SKM-1 treated with dmso at 0.1 percent for 144 hours (cell line): ENCODE measurements at regions not wholly inside any gene's neighbourhood (a gene's known extent, or its start where the extent isn't known, plus 50 kb on each side); places are given as distances from the start of the nearest gene placed in this dataset.

Experiments used
- DNase-seq: peaks from one replicate; lab custom pipeline; 2025; ENCODE audit not compliant: unreplicated experiment; lab: John Stamatoyannopoulos, UW

DNA sequence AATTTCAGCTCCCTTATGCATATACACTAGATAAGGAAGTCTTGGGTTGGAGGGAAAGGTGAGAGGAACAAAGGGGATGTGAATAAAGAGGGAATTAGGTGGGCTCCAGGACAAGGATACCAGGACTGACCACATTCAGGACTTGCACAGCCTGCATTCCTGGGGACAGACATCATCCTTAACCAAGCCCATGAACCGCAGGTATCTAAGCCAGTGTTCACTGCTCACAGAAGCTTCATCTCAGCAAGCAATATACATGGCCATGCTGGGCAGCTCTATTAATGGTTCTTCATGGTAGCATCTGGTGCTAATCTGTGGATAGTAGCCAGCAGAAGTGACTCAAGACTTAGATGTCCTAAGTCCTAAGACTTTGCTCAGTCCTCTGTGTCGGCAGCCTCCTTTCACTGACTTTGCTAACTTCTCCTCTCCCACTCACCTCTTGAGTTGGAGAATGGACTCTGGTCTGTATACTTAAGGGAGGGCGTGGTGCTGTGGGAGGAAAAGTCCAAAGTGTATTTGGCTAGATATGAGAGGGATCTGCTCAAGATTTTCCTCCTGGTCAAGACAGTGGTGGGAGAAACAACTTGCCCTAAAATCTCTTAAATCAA is 136.1 kb downstream of the ASCL1 start:
- DNase-seq, result no peak

GRCh38 chr12:103097496-103097895 is 140.0 kb downstream of the ASCL1 start:
- no peak for DNase-seq

DNA sequence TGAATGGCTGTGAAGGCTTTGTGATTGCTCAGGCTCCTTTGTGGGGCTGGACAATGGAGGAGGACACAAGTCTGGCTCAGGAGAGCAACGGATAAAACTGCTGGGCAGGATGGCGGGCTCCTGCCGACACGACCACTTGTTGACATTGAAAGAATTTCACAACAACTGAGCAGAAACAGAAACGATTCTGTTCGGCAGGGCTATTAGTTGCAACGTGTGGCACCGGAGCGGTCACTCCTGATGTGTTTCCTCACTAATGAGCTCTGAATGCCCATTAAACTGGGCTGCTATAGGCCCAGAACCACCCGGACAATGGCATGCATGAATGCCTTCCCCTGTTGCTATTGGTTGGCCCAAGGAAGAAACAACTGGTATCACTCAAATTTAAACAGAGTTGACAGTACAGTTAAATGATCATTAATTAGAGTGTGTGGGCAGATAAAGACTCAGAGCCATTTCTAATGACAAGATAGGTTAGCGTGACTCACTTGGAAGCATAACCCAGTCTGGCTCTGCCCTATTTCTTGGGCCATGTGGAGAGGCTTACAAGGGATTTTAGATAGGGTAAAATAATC is 142.9 kb downstream of the ASCL1 start:
- DNase-seq, result no peak

DNA sequence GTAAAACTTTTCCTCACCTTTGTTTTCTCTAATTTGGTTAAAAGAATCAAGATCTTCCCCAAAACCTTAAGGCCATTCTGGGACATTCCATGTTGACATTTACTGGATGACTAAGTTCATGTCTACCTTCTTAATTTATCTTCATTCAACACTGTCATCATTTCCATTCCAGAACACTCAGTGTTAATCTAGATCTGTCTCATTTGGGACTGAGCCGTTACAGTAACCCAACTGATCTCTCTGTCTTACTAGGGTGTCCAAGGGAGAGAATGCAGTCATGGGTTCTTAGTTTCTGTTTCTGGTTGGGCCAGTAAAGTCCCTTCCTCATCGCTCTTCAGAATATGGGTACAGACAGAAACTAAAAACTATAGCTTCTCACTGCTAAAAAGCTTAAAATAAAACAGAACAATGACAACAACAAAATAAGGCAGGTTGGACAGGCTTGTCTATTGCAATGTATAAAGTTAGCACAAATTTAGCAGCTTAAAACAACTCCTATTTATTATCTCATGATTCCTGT is 144.8 kb downstream of the ASCL1 start:
- DNase-seq, result no peak

DNA sequence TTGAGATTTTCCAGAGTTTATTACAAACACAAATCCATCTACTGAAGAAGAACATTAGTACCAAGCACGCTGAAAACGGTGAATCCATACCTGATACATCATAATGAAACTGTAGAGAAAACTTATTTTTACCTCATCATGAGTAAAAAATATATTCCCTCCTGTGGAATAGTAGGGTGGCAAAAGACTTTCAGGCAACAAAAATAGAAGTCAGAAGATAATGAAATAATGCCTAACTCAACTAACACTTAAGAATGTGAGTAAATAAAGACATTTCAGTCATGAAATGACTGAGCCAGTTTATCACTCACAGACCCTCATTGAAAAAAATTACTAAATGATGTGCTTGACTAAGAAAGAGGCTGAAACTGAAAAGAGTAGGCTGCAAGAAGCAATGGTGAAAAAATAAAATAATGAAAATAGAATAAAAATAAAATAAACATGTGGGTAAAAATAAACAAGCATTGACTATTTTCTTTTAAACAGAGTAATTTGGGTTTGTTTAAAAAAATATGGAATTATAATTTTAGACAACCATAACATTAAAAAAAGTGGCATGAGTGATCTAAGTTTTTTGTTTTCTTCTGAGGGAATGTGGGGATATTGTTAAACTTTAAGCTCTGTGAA is 148.6 kb downstream of the ASCL1 start:
- no peak for DNase-seq

- DNase-seq, result no peak
These were observed 152.4 kb downstream of the ASCL1 start for GRCh38 chr12:103109861-103110260.

GRCh38 chr12:103114296-103115055 is 157.0 kb downstream of the ASCL1 start:
- no peak for DNase-seq

GRCh38 chr12:103128862-103129501 is 171.5 kb downstream of the ASCL1 start:
- no peak for DNase-seq

DNA sequence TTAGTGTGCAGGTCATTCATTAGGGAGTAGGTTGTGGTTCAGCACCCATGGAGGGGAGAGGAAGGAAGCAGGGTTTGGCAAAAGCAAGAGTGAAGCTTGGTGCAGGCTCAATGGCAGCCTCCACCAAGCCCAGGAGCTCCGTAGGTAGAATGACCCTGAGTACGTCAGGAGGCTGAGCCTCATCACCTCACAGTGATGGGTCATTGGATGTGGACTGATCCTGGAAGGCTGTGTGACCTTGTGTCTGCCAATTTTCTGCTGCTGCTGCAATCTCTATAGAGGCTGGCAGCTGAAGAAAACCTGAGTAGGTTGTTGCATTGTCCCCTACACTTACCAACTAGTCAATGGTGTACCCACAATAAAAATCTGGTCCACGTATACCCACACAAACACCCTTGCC is 173.1 kb downstream of the ASCL1 start:
- no peak for DNase-seq

- DNase-seq, result no peak
These were observed 181.1 kb downstream of the ASCL1 start for GRCh38 chr12:103138538-103138937.

DNA sequence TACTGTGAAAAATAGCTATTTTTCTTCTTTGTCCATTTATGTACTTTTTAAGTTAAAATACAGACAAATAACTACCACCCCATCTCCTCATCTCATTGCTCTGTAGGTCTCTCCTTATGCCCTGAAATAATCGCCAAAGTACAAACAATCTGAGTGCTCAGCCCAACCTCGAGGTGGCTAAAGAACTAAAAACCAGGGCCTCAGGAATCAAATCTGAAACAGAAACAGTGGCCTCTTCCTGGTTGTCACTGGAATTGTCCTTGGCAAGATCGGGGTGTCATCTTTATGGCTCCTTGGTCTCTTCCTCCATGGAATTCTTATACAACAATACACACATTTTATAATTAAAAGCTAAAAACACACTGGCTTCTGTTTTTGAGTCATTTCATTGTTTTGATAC is 182.4 kb downstream of the ASCL1 start:
- DNase-seq, result no peak

DNA sequence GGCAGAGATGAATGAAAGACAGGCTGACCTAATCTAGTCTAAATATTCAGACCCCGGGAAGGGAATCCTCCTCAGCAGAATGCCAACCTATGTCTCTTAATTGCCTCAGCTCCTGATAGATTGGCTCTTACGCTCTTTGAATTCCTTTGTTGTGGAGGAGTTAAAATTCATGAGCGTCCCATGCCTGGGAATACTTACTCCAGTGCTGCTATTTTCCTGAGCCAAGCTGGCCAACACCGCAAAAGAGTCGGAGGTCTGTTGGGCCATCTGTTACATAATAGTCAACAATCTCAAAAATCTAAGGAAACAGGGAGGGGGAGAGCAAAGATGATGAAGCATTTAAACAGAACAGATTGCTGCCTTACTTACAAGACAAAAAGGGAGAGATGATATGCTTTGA is 182.8 kb downstream of the ASCL1 start:
- DNase-seq, result no peak

GRCh38 chr12:103144278-103144677 is 186.8 kb downstream of the ASCL1 start:
- DNase-seq, result no peak

DNA sequence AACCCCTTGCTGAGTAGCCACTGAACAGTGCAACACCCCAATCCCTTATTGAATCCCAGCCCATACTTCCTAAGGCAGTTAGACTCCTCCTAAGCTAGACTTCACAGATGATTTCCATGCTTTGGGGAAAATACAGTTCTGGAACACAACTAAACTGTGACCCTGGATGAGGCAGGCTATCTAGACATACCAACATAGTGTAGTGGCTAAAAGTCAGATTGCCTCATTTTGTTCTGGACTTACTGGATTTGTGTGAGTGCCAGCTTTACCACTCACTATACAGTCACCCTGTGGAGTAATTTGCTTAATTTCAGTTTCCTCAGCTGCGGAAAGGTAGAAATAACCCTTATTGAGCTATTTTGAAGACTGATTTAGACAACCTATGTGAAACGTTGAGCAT is 203.1 kb downstream of the ASCL1 start:
- DNase-seq, result no peak

- DNase-seq, result no peak
These were observed 204.3 kb downstream of the ASCL1 start for GRCh38 chr12:103161582-103162362.

DNA sequence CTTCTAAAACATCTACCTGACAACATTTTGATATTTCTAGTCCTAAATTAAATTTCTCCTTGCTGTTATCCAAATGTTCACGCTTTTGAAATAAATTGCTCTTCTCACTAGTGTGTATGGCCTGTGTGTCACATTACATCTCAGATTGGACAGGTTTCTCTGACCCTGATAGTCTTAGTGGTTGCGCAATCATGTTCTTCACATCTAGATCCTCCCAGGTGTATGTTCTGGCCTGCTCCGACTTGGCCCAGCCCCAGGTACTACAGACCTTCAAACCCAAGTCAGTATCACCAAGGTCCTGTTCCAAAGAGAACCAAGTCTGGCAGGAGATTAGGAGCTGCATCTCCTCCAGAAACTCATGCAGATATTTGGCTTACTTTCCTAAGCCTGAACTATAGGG is 209.5 kb downstream of the ASCL1 start:
- no peak for DNase-seq

DNA sequence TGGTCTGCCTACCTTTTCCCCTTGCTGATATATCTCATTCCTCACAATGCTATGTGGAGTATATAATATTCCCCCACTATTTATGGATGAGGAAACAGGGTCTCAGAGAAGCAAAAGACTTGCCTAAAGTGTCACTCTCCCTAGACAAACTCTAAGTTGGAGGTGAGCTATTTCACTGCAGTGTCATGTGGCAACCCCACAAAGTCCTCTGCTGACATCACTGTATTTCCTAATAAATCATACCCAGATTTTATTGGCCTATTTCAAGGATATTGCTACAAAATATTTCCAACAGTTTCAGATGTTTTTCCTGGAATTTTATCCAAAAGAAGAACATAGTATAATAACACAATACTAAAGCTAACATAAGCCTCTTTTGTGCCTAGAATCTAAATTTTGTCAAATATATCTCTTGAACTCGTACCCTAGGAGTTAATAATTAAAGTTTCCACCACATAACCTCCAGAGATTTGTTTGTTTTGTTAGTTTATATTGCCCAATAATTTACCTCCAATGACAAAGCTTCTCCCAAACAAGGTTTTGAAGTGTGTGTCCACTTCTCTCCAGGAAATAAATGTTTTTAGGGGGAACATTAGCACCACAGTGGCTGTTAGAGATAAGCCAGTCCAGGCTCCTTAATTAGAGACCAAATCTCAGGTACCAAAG is 215.1 kb downstream of the ASCL1 start:
- no peak for DNase-seq

DNA sequence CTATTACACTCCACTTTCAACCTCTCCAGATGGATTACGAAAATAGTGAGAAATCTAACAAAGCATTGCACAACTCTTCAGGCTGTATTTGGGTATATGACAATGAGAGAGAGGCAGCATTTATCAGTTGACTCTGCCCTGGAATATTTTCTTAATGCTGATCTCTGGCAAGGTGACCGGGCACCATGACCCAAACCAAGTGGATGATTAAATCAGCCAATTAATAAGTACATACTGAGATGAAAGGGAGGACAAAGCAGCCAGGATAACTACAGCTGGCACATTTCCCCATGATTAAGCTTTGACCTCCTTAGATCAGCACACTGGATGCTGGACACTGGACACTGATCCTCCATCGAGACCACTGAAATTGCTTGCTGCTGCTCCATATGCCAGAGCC is 218.2 kb downstream of the ASCL1 start:
- no peak for DNase-seq

DNA sequence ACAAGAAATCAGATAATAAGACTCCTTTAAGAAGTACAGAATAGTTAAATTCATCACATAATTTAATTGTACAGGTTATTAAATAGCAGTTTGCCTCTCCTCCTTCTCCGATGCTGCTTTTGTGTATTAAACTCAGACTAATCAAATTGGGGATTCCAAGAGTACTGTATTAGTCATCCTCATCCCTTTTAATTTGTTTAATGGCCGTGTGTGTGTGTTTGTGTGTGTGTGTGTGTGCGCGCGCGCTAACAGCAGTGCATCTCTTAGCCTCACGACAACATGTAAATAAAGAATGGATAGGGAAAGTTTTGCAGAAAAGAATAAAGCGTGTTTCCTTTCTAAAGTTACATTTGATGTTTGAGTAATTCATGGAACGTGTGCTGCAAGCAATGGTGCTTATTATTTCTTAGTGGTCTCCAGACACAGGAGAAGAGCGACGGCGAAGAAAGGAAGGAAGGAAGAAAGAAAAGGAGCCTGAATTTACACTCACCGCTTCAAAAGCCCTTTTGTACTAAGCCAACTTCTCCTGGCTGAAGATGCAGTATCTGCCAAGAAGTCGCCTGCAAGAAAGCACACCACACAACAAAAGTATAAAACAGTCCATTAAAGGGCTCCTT is 220.3 kb downstream of the ASCL1 start:
- DNase-seq, result no peak
